SU-DHL-6 (cell line): ENCODE measurements at regions not wholly inside any gene's neighbourhood (a gene's known extent, or its start where the extent isn't known, plus 50 kb on each side); places are given as distances from the start of the nearest gene placed in this dataset.

ENCODE experiments used
- H2AFZ ChIP-seq: fragments of 200-600 bp; sonication (generic); 2 replicates; pipeline ENCODE4 v1.6.1; 2014; ENCODE audit warnings: low read depth, mild to moderate bottlenecking, moderate library complexity, mixed read lengths, antibody characterized with exemption, low read length; ENCODE audit not compliant: severe bottlenecking
- H3F3A ChIP-seq: fragments of 200-600 bp; shearing (Covaris generic); 2 replicates; pipeline ENCODE4 v1.6.0; 2016; ENCODE audit warnings: antibody characterized with exemption, mild to moderate bottlenecking; ENCODE audit not compliant: insufficient read depth
- H3K27ac ChIP-seq: fragments of 200-600 bp; sonication (generic); 2 replicates; pipeline ENCODE4 v1.5.1; 2016; ENCODE audit warnings: low read depth, mild to moderate bottlenecking, low read length, moderate library complexity, mixed read lengths
- H3K27me3 ChIP-seq: fragments of 200-600 bp; sonication (generic), shearing (Covaris generic); 2 replicates; pipeline ENCODE4 v1.6.0; 2014; ENCODE audit warnings: mild to moderate bottlenecking, low read length
- H3K36me3 ChIP-seq: fragments of 200-600 bp; sonication (generic); 2 replicates; pipeline ENCODE4 v1.6.1; 2014; ENCODE audit warnings: mild to moderate bottlenecking, low read length, mixed read lengths
- H3K4me2 ChIP-seq: fragments of 300-600, 200-600 bp; shearing (Covaris generic), sonication (generic); 2 replicates; pipeline ENCODE4 v1.6.0; 2014; ENCODE audit warnings: low read length, low read depth, mild to moderate bottlenecking; ENCODE audit not compliant: poor library complexity, severe bottlenecking
- H3K4me3 ChIP-seq: fragments of 200-600 bp; sonication (generic); 2 replicates; pipeline ENCODE4 v1.5.1; 2014; ENCODE audit warnings: antibody characterized with exemption, low read length, mild to moderate bottlenecking, mixed read lengths; ENCODE audit not compliant: insufficient read depth, poor library complexity, severe bottlenecking
- H3K79me2 ChIP-seq: fragments of 200-600 bp; sonication (generic); 2 replicates; pipeline ENCODE4 v1.6.1; 2014; ENCODE audit warnings: mild to moderate bottlenecking, low read length, moderate library complexity; ENCODE audit not compliant: insufficient read depth
- H3K9ac ChIP-seq: fragments of 200-600 bp; sonication (generic); 2 replicates; pipeline ENCODE4 v1.7.0; 2014; ENCODE audit warnings: mild to moderate bottlenecking, low read length
- H3K9me2 ChIP-seq: fragments of 200-600 bp; sonication (generic); replicated peaks from 2 replicates; pipeline ENCODE4 v1.6.1; 2014; ENCODE audit warnings: low read length; ENCODE audit not compliant: insufficient read depth
- H3K9me3 ChIP-seq: fragments of 200-600 bp; sonication (generic); 2 replicates; pipeline ENCODE4 v1.6.1; 2014; ENCODE audit warnings: low read length, mixed read lengths; ENCODE audit not compliant: insufficient read depth
- H4K20me1 ChIP-seq: fragments of 200-600 bp; sonication (generic); 2 replicates; pipeline ENCODE4 v1.6.1; 2014; ENCODE audit warnings: low read depth, mild to moderate bottlenecking, antibody characterized with exemption, low read length, moderate library complexity, mixed read lengths
- EZH2phosphoT487 ChIP-seq: fragments of 200-600 bp; sonication (generic), shearing (Covaris generic); conservative IDR thresholded peaks from 2 replicates; pipeline ENCODE4 v1.6.1; 2018; ENCODE audit warnings: mild to moderate bottlenecking, antibody characterized with exemption, low read length, moderate library complexity, mixed read lengths
- TF ChIP-seq, protein P1 (sequence below): fragments of 200-600 bp; sonication (generic); IDR thresholded peaks from one replicate; pipeline ENCODE4 v1.5.1; 2017; ENCODE audit warnings: antibody characterized with exemption, mild to moderate bottlenecking, low read length, moderate library complexity; ENCODE audit not compliant: insufficient read depth, poor library complexity, severe bottlenecking

DNA sequence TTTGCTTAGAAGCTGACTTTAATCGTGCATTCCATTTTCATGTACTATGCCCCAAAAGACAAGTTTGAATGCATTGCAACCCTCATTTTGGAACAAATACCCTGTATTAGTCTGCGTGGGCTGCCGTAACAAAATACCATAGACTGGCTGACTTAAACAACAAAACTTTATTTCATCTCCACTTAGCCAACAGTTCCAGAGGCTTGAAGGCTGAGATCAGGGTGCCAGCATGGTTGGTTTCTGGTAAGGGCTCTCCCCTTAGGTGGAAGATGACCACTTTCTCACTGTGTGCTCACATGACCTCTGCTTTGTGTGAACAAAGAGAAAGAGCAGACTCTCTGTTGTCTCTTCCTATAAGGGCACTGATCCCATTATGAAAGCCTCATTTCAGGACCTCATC, 431.7 kb upstream of the MAP3K7 start:
- H3K79me2 ChIP-seq = no peaks in the 10 kb centered on the region
- H3K36me3 ChIP-seq = no peaks in the 10 kb centered on the region
- H3K9me2 ChIP-seq = no peaks in the 10 kb centered on the region
- H3K4me3 ChIP-seq = no peak overlapping the region
- H3K9me3 ChIP-seq = no peaks in the 10 kb centered on the region
- H3K9ac ChIP-seq = no peak overlapping the region
- H2AFZ ChIP-seq = no peak overlapping the region
- H3K27me3 ChIP-seq = no peaks in the 10 kb centered on the region
- H3K27ac ChIP-seq = no peak overlapping the region
- H4K20me1 ChIP-seq = no peaks in the 10 kb centered on the region
- TF ChIP-seq, protein P1, sequence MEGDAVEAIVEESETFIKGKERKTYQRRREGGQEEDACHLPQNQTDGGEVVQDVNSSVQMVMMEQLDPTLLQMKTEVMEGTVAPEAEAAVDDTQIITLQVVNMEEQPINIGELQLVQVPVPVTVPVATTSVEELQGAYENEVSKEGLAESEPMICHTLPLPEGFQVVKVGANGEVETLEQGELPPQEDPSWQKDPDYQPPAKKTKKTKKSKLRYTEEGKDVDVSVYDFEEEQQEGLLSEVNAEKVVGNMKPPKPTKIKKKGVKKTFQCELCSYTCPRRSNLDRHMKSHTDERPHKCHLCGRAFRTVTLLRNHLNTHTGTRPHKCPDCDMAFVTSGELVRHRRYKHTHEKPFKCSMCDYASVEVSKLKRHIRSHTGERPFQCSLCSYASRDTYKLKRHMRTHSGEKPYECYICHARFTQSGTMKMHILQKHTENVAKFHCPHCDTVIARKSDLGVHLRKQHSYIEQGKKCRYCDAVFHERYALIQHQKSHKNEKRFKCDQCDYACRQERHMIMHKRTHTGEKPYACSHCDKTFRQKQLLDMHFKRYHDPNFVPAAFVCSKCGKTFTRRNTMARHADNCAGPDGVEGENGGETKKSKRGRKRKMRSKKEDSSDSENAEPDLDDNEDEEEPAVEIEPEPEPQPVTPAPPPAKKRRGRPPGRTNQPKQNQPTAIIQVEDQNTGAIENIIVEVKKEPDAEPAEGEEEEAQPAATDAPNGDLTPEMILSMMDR = no peak
- TF ChIP-seq EZH2phosphoT487 = no peak
- H3F3A ChIP-seq = no peaks in the 10 kb centered on the region
- H3K4me2 ChIP-seq = no peak overlapping the region

DNA sequence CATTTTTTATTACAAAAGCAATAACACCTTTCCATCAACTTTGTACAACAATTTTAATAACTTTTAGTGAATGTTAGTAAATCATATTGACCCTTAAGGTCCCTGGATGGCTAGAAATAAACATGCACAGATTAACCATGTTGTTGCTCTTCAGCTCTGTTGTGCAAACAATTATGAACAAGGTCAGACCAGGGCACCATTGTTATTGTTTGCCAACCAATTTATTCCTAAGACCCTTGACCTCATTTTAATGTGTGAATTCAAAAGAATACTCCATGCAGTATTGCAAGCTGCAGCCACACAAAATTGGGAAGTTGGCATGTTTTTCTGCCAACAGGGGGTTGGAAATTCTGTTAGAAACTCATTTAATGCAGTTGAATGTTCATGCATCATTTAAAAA, 426.6 kb upstream of the MAP3K7 start:
- H3K27me3 ChIP-seq = no peaks in the 10 kb centered on the region
- no peaks in the 10 kb centered on the region for H3K36me3 ChIP-seq
- H3K79me2 ChIP-seq = no peaks in the 10 kb centered on the region
- H3K9me3 ChIP-seq = no peaks in the 10 kb centered on the region
- TF ChIP-seq, protein P1 = no peak
- no peak for TF ChIP-seq EZH2phosphoT487
- no peak overlapping the region for H2AFZ ChIP-seq
- no peaks in the 10 kb centered on the region for H3K9me2 ChIP-seq
- H3F3A ChIP-seq = no peaks in the 10 kb centered on the region
- no peak overlapping the region for H3K9ac ChIP-seq
- no peak overlapping the region for H3K4me2 ChIP-seq
- H3K27ac ChIP-seq = no peak overlapping the region
- H3K4me3 ChIP-seq = no peak overlapping the region
- H4K20me1 ChIP-seq = no peaks in the 10 kb centered on the region

DNA sequence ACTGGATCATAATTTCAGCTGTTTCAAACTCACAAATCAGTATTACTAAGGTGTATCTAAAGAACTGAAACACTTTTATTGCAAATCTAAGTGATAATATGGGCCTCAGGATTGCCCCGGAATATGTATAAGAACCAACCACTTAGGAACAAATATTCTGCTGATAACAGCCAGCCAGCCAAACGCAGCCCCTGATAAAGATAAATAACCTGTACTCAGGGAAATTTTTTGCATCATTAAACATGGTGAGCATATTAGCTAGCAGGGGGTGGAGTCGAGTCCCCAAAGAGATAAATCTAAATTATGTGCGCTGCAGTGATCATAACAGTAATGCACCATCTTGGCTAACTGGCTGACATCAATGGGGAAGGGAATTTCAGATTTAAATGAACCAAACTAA, 410.2 kb upstream of the MAP3K7 start:
- Histone ChIP-seq H3K79me2 (no peaks in the 10 kb centered on the region), H3K4me2 (no peak overlapping the region), H3K27me3 (no peaks in the 10 kb centered on the region), H3K27ac (no peak overlapping the region), H4K20me1 (no peaks in the 10 kb centered on the region), H2AFZ (no peak overlapping the region), H3K4me3 (no peak overlapping the region), H3K36me3 (no peaks in the 10 kb centered on the region), H3K9me3 (no peaks in the 10 kb centered on the region), H3F3A (no peaks in the 10 kb centered on the region), H3K9ac (no peak overlapping the region), H3K9me2 (no peaks in the 10 kb centered on the region)
- TF ChIP-seq, protein P1 = no peak
- TF ChIP-seq EZH2phosphoT487 = no peak
